HEK293 (cell line): ENCODE measurements at regions not wholly inside any gene's neighbourhood (a gene's known extent, or its start where the extent isn't known, plus 50 kb on each side); places are given as distances from the start of the nearest gene placed in this dataset.
A peak's percentile ranks its signal among the peaks of the same experiment; 100 is the strongest.

Experiments used
- CTCF ChIA-PET: fragments of 350-600 bp; formaldehyde crosslinking; extraction: SDS; loops from one replicate; lab custom pipeline; 2021; ENCODE audit warnings: antibody characterized with exemption; lab: Yijun Ruan, JAX
- POLR2A ChIA-PET: fragments of 300-600 bp; formaldehyde crosslinking; extraction: SDS; loops from one replicate; lab custom pipeline; 2020; ENCODE audit warnings: antibody characterized with exemption, inconsistent platforms; lab: Yijun Ruan, JAX
- H3K27ac ChIP-seq: fragments of 200-500 bp; sonication (Bioruptor generic); 2 replicates; pipeline ENCODE4 v1.5.1; 2014; ENCODE audit warnings: low read depth, low read length, control low read depth, inconsistent platforms; ENCODE audit errors: extremely low read depth
- H3K36me3 ChIP-seq, 2 experiments: fragments of 200-500 bp in 1 of 2; sonication (Bioruptor generic) in 1 of 2; 1 replicate in 1 of 2; 2 replicates in 1 of 2; pipeline ENCODE4 v1.5.1; 2014 to 2017; ENCODE audit warnings: inconsistent platforms in 2 of 2, low read length in 2 of 2; ENCODE audit not compliant: control insufficient read depth in 2 of 2, insufficient read depth in 1 of 2
- H3K4me1 ChIP-seq: fragments of 200-500 bp; sonication (Bioruptor generic); 2 replicates; pipeline ENCODE4 v1.5.1; 2014; ENCODE audit warnings: mild to moderate bottlenecking, low read length, inconsistent platforms; ENCODE audit not compliant: control insufficient read depth, insufficient read depth
- H3K4me3 ChIP-seq: 2 replicates; pipeline ENCODE4 v1.5.1; 2011; ENCODE audit warnings: low read depth, mild to moderate bottlenecking, control low read depth, low read length, moderate library complexity
- H3K9me3 ChIP-seq: fragments of 200-500 bp; sonication (Bioruptor generic); 2 replicates; pipeline ENCODE4 v1.5.1; 2014; ENCODE audit warnings: low read depth, low read length, inconsistent platforms; ENCODE audit not compliant: control insufficient read depth, insufficient read depth
- EGR2 ChIP-seq: fragments of 450-650 bp; formaldehyde crosslinking; IDR thresholded peaks from 2 replicates; pipeline ENCODE4 v1.5.1; 2016; ENCODE audit warnings: low read depth, missing biosample characterization, missing genetic modification characterization
- OVOL3 ChIP-seq: fragments of 450-650 bp; formaldehyde crosslinking; IDR thresholded peaks from 2 replicates; pipeline ENCODE4 v1.5.1; 2016; ENCODE audit warnings: missing biosample characterization, missing genetic modification characterization
- RBAK ChIP-seq: fragments of 450-650 bp; formaldehyde crosslinking; IDR thresholded peaks from 2 replicates; pipeline ENCODE4 v1.5.1; 2016; ENCODE audit warnings: missing biosample characterization, missing genetic modification characterization
- REST ChIP-seq: fragments of 450-650 bp; formaldehyde crosslinking; IDR thresholded peaks from 2 replicates; pipeline ENCODE4 v1.5.1; 2016; ENCODE audit warnings: missing biosample characterization, missing genetic modification characterization
- SCRT2 ChIP-seq: fragments of 450-650 bp; formaldehyde crosslinking; IDR thresholded peaks from 2 replicates; pipeline ENCODE4 v1.5.1; 2016; ENCODE audit warnings: missing biosample characterization, missing genetic modification characterization
- SETDB1 ChIP-seq: IDR thresholded peaks from one replicate; pipeline ENCODE4 v1.6.1; 2017; ENCODE audit warnings: mild to moderate bottlenecking, low read length, moderate library complexity, mixed read lengths; ENCODE audit not compliant: insufficient read length
- ZFHX2 ChIP-seq: fragments of 450-650 bp; formaldehyde crosslinking; conservative IDR thresholded peaks from 2 replicates; pipeline ENCODE4 v1.5.1; 2016; ENCODE audit warnings: missing biosample characterization, missing genetic modification characterization
- ZFP69B ChIP-seq: fragments of 450-650 bp; formaldehyde crosslinking; IDR thresholded peaks from 2 replicates; pipeline ENCODE4 v1.5.1; 2016; ENCODE audit warnings: missing biosample characterization, missing genetic modification characterization
- ZNF133 ChIP-seq: fragments of 450-650 bp; formaldehyde crosslinking; IDR thresholded peaks from 2 replicates; pipeline ENCODE4 v1.5.1; 2016; ENCODE audit warnings: missing biosample characterization, missing genetic modification characterization
- ZNF37A ChIP-seq: fragments of 450-650 bp; IDR thresholded peaks from 2 replicates; pipeline ENCODE4 v1.5.1; 2018; ENCODE audit warnings: missing biosample characterization, missing genetic modification characterization
- ZNF621 ChIP-seq: fragments of 450-650 bp; formaldehyde crosslinking; IDR thresholded peaks from 2 replicates; pipeline ENCODE4 v1.5.1; 2017; ENCODE audit warnings: missing biosample characterization, missing genetic modification characterization
- ZNF658 ChIP-seq: fragments of 450-650 bp; formaldehyde crosslinking; IDR thresholded peaks from 2 replicates; pipeline ENCODE4; 2016; ENCODE audit warnings: missing biosample characterization, missing genetic modification characterization
- ZNF785 ChIP-seq: fragments of 450-650 bp; formaldehyde crosslinking; IDR thresholded peaks from 2 replicates; pipeline ENCODE4 v1.5.1; 2016; ENCODE audit warnings: missing biosample characterization, missing genetic modification characterization
- ZSCAN18 ChIP-seq: fragments of 450-650 bp; formaldehyde crosslinking; IDR thresholded peaks from 2 replicates; pipeline ENCODE4 v1.5.1; 2016; ENCODE audit warnings: missing biosample characterization, missing genetic modification characterization
- ZXDB ChIP-seq: fragments of 450-650 bp; formaldehyde crosslinking; IDR thresholded peaks from 2 replicates; pipeline ENCODE4 v1.5.1; 2016; ENCODE audit warnings: missing biosample characterization, missing genetic modification characterization

- no peak for TF ChIP-seq REST
- no peak for TF ChIP-seq ZNF621 (tag by site-specific recombination)
- TF ChIP-seq OVOL3 (tag by site-specific recombination), result no peak
- TF ChIP-seq ZFP69B (tag by site-specific recombination), result no peak
- TF ChIP-seq ZNF37A (tag by site-specific recombination), result no peak
- TF ChIP-seq, all 188 proteins: peak for 0
Measured at GRCh38 chr1:24996456-24996855, 66.4 kb upstream of the RUNX3 start (continued).

GRCh38 chr1:24995661-24996060 lies 65.6 kb upstream of the RUNX3 start:
- POLR2A ChIA-PET, result no interaction called here
- H3K36me3 ChIP-seq, result no peaks in the 10 kb centered on the region
- TF ChIP-seq EGR2 (peak; percentile 50; the same call in 1 of the 2 replicates), ZFHX2 (tag by site-specific recombination) (peak; percentile 47; the same call in 1 of the 2 replicates), ZNF785 (no peak)
- TF ChIP-seq, all 188 proteins: peak for 2
- Histone ChIP-seq H3K4me3 (no peak overlapping the region), H3K9me3 (no peaks in the 10 kb centered on the region), H3K4me1 (no peaks in the 10 kb centered on the region), H3K27ac (no peak overlapping the region)
- CTCF ChIA-PET, result no interaction called here

GRCh38 chr1:24995140-24995539 lies 65.1 kb upstream of the RUNX3 start:
- no peak overlapping the region for H3K4me3 ChIP-seq
- POLR2A ChIA-PET, result no interaction called here
- H3K4me1 ChIP-seq, result no peaks in the 10 kb centered on the region
- H3K27ac ChIP-seq, result no peak overlapping the region
- CTCF ChIA-PET, result no interaction called here
- no peak for TF ChIP-seq ZXDB (tag by site-specific recombination)
- TF ChIP-seq ZNF621 (tag by site-specific recombination), result no peak
- TF ChIP-seq SETDB1, result no peak
- no peak for TF ChIP-seq ZNF658
- TF ChIP-seq ZNF133 (tag by site-specific recombination), result no peak
- no peak for TF ChIP-seq ZSCAN18 (tag by site-specific recombination)
- no peaks in the 10 kb centered on the region for H3K9me3 ChIP-seq
- H3K36me3 ChIP-seq, result no peaks in the 10 kb centered on the region

GRCh38 chr1:24993871-24994580 lies 64.0 kb upstream of the RUNX3 start:
- H3K4me3 ChIP-seq, result no peak overlapping the region
- CTCF ChIA-PET, result no interaction called here
- no peaks in the 10 kb centered on the region for H3K36me3 ChIP-seq
- TF ChIP-seq SCRT2 (tag by site-specific recombination) (peak; percentile 26; the same call in 1 of the 2 replicates), RBAK (tag by site-specific recombination) (no peak)
- no peak overlapping the region for H3K27ac ChIP-seq
- H3K9me3 ChIP-seq, result no peaks in the 10 kb centered on the region
- POLR2A ChIA-PET, result no interaction called here
- H3K4me1 ChIP-seq, result no peaks in the 10 kb centered on the region
